NCI-H2107 treated with DMSO at 0.1 percent for 48 hours (cell line): ENCODE measurements at regions not wholly inside any gene's neighbourhood (a gene's known extent, or its start where the extent isn't known, plus 50 kb on each side); places are given as distances from the start of the nearest gene placed in this dataset.
"Not testable (repeated sequence)": the region's sequence is repeated elsewhere in the genome, so short reads cannot be mapped to it uniquely, and the experiment has no call there.

Experiments used
- DNase-seq: peaks from one replicate; lab custom pipeline; 2025; ENCODE audit not compliant: unreplicated experiment; lab: John Stamatoyannopoulos, UW

- DNase-seq, result no peak
These were observed 259.2 kb upstream of the NFIA start for GRCh38 chr1:60823151-60823550.

- no peak for DNase-seq
These were observed 260.1 kb upstream of the NFIA start for GRCh38 chr1:60822252-60822651.

DNA sequence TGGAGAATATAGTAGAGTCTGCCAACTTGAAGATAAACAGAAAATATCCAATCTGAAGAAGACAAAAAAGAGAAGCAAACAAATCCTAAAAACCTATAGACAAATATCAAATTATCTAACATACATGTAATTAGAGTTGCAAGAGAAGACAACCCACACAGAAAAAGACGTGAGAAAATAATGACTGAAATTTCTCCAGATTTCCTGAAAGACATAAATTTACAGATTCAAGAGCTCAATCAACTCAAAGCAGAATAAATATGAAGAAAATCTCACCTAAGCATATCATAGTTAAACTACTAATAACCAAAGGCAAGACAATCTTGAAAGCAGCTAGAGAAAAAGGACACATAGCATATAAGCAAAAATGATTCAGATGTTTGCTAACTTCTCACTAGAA is 261.2 kb upstream of the NFIA start:
- no peak for DNase-seq

GRCh38 chr1:60818969-60819701 is 263.2 kb upstream of the NFIA start:
- no peak for DNase-seq

GRCh38 chr1:60813071-60813470 is 269.3 kb upstream of the NFIA start:
- DNase-seq, result no peak

GRCh38 chr1:60809204-60809980 is 273.0 kb upstream of the NFIA start:
- DNase-seq, result no peak

DNA sequence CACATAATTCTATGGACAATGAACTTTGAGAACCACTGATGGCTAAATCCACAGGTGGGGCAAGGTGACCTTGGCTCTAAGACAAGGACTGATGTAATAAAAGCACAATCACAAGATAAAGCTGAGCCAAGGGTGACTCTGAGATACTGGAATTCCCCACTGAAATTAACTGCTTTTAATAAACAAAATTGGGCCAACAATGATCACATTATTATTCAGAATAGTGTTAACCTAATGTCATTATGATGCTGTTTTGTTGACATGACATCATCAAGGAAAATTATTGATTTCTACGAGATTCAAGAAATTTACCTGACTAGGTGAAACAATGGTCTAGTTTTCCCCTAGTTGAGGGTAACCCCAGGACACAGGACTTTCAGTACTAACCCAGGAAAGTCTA is 273.7 kb upstream of the NFIA start:
- DNase-seq, result no peak

- DNase-seq, result no peak
These were observed 279.5 kb upstream of the NFIA start for GRCh38 chr1:60802884-60803283.

DNA sequence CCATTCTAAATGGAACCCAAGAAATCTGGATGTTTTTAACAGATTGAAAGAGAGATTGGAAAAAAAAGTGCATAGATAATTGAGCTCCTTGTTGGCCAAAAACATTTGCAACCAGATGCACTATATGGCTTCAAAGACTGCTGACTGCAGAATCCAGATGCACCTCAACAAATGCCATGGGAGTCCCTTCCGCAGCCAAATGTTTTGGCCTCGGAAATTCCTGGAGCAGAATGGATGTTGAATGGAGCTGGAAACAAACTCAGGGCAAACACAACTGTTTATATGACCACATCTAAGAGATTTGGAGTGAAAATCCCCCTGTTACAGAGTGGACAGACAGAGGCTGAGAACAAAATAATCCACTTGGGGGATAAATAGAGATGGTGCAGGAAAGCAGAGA is 285.0 kb upstream of the NFIA start:
- DNase-seq, result no peak

- DNase-seq, result no peak
These were observed 291.1 kb upstream of the NFIA start for GRCh38 chr1:60791226-60791625.

GRCh38 chr1:60773099-60773498 is 309.3 kb upstream of the NFIA start:
- not testable (repeated sequence) for DNase-seq

DNA sequence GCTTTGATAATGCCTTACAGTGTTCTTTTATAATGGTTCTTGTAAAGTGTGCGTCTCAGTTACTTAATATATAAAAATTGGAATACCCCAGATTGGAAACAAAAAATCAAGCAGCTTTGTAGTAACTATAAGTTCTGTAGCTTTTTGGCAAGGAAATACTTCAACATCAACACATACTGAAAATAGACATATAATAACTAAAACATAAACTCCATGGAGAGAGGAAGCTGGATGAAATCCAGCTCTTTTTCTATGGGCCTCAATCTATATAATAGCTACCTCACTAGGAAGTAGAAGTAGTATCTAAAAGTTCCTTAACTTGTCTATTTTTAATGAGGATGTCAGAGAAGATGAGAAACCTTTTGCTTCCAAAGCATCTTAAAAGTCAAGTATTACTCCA is 313.3 kb upstream of the NFIA start:
- no peak for DNase-seq

DNA sequence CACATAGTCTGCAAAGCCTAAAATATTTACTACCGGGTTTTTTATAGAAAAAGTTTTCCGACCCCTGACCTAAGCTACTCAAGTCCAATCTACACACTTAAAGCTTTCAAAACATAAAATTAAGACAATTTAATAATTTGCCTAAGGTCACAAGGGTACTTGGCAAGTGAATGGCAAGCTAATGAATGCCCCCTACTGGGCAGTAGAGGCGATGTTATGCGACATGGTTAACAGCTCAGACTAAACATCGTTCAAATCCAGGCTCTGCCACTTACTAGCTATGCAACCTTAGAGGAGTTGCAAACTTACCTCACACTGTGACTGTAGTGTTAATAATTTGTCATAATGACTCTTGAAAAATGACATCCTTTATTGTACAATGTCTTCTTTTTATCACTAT is 317.2 kb upstream of the NFIA start:
- DNase-seq, result peak; percentile 6

GRCh38 chr1:60764489-60764888 is 317.9 kb upstream of the NFIA start:
- no peak for DNase-seq

GRCh38 chr1:60763741-60764140 is 318.6 kb upstream of the NFIA start:
- no peak for DNase-seq

GRCh38 chr1:60762911-60763310 is 319.4 kb upstream of the NFIA start:
- DNase-seq, result no peak

GRCh38 chr1:60762176-60762575 is 320.2 kb upstream of the NFIA start:
- no peak for DNase-seq

DNA sequence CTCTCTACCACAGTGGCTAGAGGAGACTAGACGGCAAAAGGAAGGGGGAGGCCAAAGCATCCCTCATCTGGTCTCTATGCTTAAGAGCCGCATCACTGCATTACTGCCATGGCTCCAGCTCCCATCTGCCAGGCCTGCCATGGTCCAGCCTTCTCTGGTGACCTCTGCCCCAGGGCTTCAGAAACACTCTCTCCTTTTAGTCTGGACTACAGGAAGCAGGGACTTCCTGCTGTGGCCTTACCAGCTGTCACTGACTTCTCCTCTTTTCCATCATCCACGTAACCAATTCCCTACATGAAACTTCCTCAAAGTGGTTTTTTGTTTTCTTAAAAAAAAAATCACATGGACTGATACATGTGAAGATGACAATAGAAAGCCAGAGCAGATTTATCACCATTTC is 323.1 kb upstream of the NFIA start:
- no peak for DNase-seq

- no peak for DNase-seq
These were observed 324.9 kb upstream of the NFIA start for GRCh38 chr1:60757485-60757884.

- DNase-seq, result no peak
These were observed 329.1 kb upstream of the NFIA start for GRCh38 chr1:60753036-60753900.

- no peak for DNase-seq
These were observed 331.1 kb upstream of the NFIA start for GRCh38 chr1:60751306-60751705.

DNA sequence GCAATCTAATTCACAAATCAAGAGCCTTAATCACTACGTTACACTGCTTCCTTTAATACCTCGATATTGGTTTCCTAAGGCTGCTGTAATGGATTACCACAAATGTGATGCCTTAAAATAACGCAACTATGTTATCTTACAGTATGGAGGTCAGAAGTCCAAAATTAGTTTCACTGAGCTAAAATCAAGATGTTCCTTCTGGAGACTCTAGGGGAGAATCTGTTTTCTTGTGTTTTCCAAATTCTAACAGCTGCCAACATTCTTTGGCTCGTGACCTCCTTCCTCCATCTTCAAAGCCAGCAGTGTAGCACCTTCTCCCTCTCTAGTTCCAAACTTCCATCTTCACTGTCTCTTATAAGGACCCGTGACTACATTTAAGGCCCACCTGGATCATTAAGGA is 335.0 kb upstream of the NFIA start:
- no peak for DNase-seq
